Adrenal gland (tissue), 9 donors: ENCODE measurements at regions not wholly inside any gene's neighbourhood (a gene's known extent, or its start where the extent isn't known, plus 50 kb on each side); places are given as distances from the start of the nearest gene placed in this dataset.

Source experiments
- DNase-seq, 7 donors: peaks; one replicate each; pipeline ENCODE4 v3.0.0-alpha.2; 2019 to 2020
- H3K27ac ChIP-seq, 5 donors: fragments of 200-600 bp; sonication (generic) in 4 of 5; 1 replicate in 3 of 5; 2 replicates in 2 of 5; pipeline versions ENCODE4 v1.5.1 to v1.8.0; 2016 to 2020; ENCODE audit warnings: mild to moderate bottlenecking in 1 of 5
- H3K27me3 ChIP-seq: fragments of 200-600 bp; 2 replicates; pipeline ENCODE4 v1.8.0; 2021
- H3K36me3 ChIP-seq, 2 donors: fragments of 200-600 bp; replicated peaks in 1 of 2; 1 replicate in 1 of 2; 2 replicates in 1 of 2; pipeline versions ENCODE4 v1.5.1 to v1.8.0; 2018 to 2022
- H3K4me1 ChIP-seq, 2 donors: fragments of 200-600 bp; replicated peaks in 1 of 2; 1 replicate in 1 of 2; 2 replicates in 1 of 2; pipeline versions ENCODE4 v1.5.1 to v1.8.0; 2018 to 2021
- H3K4me3 ChIP-seq, 4 donors: fragments of 200-600 bp; sonication (generic) in 3 of 4; one replicate each; pipeline ENCODE4 v1.5.1; 2016 to 2018
- H3K9me3 ChIP-seq, 3 donors: fragments of 200-600 bp; sonication (generic) in 1 of 3; replicated peaks in 1 of 3; 1 replicate in 2 of 3; 2 replicates in 1 of 3; pipeline versions ENCODE4 v1.5.1 to v1.8.0; 2016 to 2021
- CTCF ChIP-seq, 6 experiments: fragments of 450-650 bp in 4 of 6; fragments of 200-600 bp in 2 of 6; sonication (generic) in 1 of 6; IDR thresholded peaks; 1 replicate in 5 of 6; 2 replicates in 1 of 6; pipeline versions ENCODE4 v1.5.1 to v1.8.0; 2016 to 2021; ENCODE audit warnings: antibody characterized with exemption in 6 of 6, mild to moderate bottlenecking in 2 of 6, moderate library complexity in 1 of 6
- POLR2A ChIP-seq, 2 donors: fragments of 450-650 bp; IDR thresholded peaks; one replicate each; pipeline ENCODE4 v1.6.1; 2017; ENCODE audit warnings: antibody characterized with exemption in 2 of 2, mild to moderate bottlenecking in 2 of 2, moderate library complexity in 1 of 2
- WGBS, 4 donors: extraction: QIAGEN DNeasy Blood & Tissue Kit in 2 of 4; methylation state at CpG; one replicate each; pipeline versions ENCODE4 v1.1.5 to v1.1.7; 2013 to 2017; 5-methylcytosine and 5-hydroxymethylcytosine counted together
- intact Hi-C, 2 donors: fragments of 100-400 bp; cut with DNase I; formaldehyde crosslinking; loops; one replicate each; pipeline versions ENCODE4 v1.14.1 to v1.15.0; 2022 to 2023
- donor health status: healthy with polysubstance abuse.
- donor health status: Bipolar disorder and iron deficiency.
- donor health status: DM: yes; HTN: yes; CAD: no.
- donor health status: DM: no; HTN: no; CAD: no.
- donor health status: DM: no; HTN: no; CAD: no.

GRCh38 chr20:52534616-52535015 lies 343.0 kb upstream of the ZFP64 start:
- WGBS, 4 donors: 69 to 80% (median 73%) methylated on average over 4 of the region's 4 CpGs
- H3K9me3 ChIP-seq: no peaks in the 10 kb centered on the region
- H3K27ac ChIP-seq: no peak overlapping the region
- no peaks in the 10 kb centered on the region for H3K36me3 ChIP-seq
- no peak overlapping the region for H3K4me3 ChIP-seq
- no peaks in the 10 kb centered on the region for H3K4me1 ChIP-seq
- intact Hi-C loops: no loop called here
- H3K27me3 ChIP-seq: peaks cover 3% of the 10 kb centered on the region
- no peak for DNase-seq
- TF ChIP-seq POLR2A (IDR thresholded peaks at IDR 0.05): no peak
- no peak for TF ChIP-seq CTCF (IDR thresholded peaks at IDR 0.05)

GRCh38 chr20:52533401-52533800 lies 341.8 kb upstream of the ZFP64 start:
- 50 to 86% (median 84%) methylated on average over 1 of the region's 1 CpG for whole genome bisulfite sequencing, 4 donors
- H3K36me3 ChIP-seq: no peaks in the 10 kb centered on the region
- H3K4me1 ChIP-seq: no peaks in the 10 kb centered on the region
- H3K9me3 ChIP-seq: no peaks in the 10 kb centered on the region
- TF ChIP-seq POLR2A (IDR thresholded peaks at IDR 0.05) (no peak), CTCF (IDR thresholded peaks at IDR 0.05) (no peak)
- peaks cover 11% of the 10 kb centered on the region for H3K27me3 ChIP-seq
- H3K4me3 ChIP-seq: no peak overlapping the region
- H3K27ac ChIP-seq: no peak overlapping the region
- intact Hi-C loops: no loop called here
- DNase-seq: no peak

- Histone ChIP-seq H3K27ac (no peak overlapping the region), H3K36me3 (no peaks in the 10 kb centered on the region), H3K27me3 (peaks cover 11% of the 10 kb centered on the region), H3K9me3 (no peaks in the 10 kb centered on the region), H3K4me1 (no peaks in the 10 kb centered on the region), H3K4me3 (no peak overlapping the region)
- no peak for TF ChIP-seq POLR2A (IDR thresholded peaks at IDR 0.05)
- TF ChIP-seq CTCF (IDR thresholded peaks at IDR 0.05): no peak
- WGBS, 4 donors: 88 to 94% (median 89%) methylated on average over 5 of the region's 5 CpGs
- intact Hi-C loops: no loop called here
- no peak for DNase-seq
These were observed 341.1 kb upstream of the ZFP64 start for GRCh38 chr20:52532674-52533073.

- Histone ChIP-seq H3K36me3 (no peaks in the 10 kb centered on the region), H3K4me3 (no peak overlapping the region), H3K27me3 (peaks cover 11% of the 10 kb centered on the region), H3K27ac (no peak overlapping the region), H3K4me1 (no peaks in the 10 kb centered on the region), H3K9me3 (no peaks in the 10 kb centered on the region)
- no peak for DNase-seq
- no peak for TF ChIP-seq CTCF (IDR thresholded peaks at IDR 0.05)
- TF ChIP-seq POLR2A (IDR thresholded peaks at IDR 0.05): no peak
- intact Hi-C loops: no loop called here
- 76 to 93% (median 85%) methylated on average over 1 of the region's 1 CpG for WGBS, 4 donors
These were observed 339.0 kb upstream of the ZFP64 start for GRCh38 chr20:52530571-52530970.
